ENCODE measurements at regions not wholly inside any gene's neighbourhood (a gene's known extent, or its start where the extent isn't known, plus 50 kb on each side); places are given as distances from the start of the nearest gene placed in this dataset.

GRCh38 chr1:183711165-183711682, 58.1 kb upstream of the APOBEC4 start:
- DNase-seq: no peak

GRCh38 chr1:183710734-183711133, 57.6 kb upstream of the APOBEC4 start:
- no peak for DNase-seq

DNA sequence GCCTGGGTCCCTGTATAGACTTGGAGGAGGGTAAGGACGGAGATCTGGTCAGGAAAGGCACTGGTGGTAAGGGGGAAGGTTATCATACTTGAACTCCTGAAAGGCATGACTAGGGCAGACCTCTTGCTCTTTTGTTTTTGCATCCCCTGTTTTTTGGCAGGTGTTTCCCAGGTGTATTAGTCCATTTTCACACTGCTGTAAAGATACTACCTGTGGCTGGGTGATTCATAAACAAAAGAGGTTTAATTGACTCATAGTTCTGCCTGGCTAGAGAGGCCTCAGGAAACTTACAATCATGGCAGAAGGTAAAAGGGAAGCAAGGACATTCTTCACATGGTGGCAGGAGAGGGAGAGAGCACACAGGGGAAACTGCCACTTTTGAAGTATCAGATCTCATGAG, 57.2 kb upstream of the APOBEC4 start:
- no peak for DNase-seq

DNA sequence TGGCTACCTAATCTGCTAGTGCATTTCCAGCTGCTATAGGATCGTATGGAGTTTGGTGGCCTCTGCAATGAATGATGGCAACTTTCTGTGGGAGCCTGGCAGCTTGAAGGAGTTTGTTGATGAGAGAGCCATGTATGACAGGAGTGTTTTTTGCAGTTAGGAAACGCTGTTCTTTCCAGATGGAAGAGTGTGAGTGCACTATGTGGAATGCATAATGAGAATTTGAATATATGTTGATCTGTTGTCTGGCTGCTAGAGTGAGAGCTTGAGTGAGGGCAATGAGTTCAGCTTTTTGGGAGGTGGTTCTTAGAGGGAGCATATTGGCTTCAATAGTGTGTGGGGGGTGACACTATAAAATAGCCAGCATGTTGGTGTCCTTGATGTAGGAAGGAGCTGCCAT, 51.0 kb upstream of the APOBEC4 start:
- DNase-seq: no peak
